GM23248 (cell line): ENCODE measurements at regions not wholly inside any gene's neighbourhood (a gene's known extent, or its start where the extent isn't known, plus 50 kb on each side); places are given as distances from the start of the nearest gene placed in this dataset.

ENCODE experiments used
- EZH2 ChIP-seq: fragments of 200-600 bp; sonication (generic); IDR thresholded peaks from 2 replicates; pipeline ENCODE4 v1.6.1; 2018; ENCODE audit warnings: antibody characterized with exemption, mild to moderate bottlenecking; ENCODE audit not compliant: insufficient read depth, poor library complexity, severe bottlenecking
- EZH2phosphoT487 ChIP-seq: fragments of 200-600 bp; sonication (generic); IDR thresholded peaks from 2 replicates; pipeline ENCODE4 v1.6.1; 2018; ENCODE audit warnings: antibody characterized with exemption, moderate library complexity, mild to moderate bottlenecking, low read depth; ENCODE audit not compliant: insufficient read depth

GRCh38 chr2:239621611-239622010 lies 220.8 kb upstream of the HDAC4 start:
- TF ChIP-seq EZH2: no peak
- TF ChIP-seq EZH2phosphoT487: no peak
